GM21367 (cell line): ENCODE measurements at regions not wholly inside any gene's neighbourhood (a gene's known extent, or its start where the extent isn't known, plus 50 kb on each side); places are given as distances from the start of the nearest gene placed in this dataset.

Experiments
- ATAC-seq: cut with Tn5 transposase; IDR thresholded peaks from one replicate; pipeline ENCODE4 v1.9.1; 2021; ENCODE audit not compliant: unreplicated experiment

GRCh38 chr9:4435197-4435596 lies 55.1 kb upstream of the SLC1A1 start:
- no peak for ATAC-seq

- ATAC-seq = no peak
Observed at GRCh38 chr9:4433379-4433778, 56.9 kb upstream of the SLC1A1 start.

- ATAC-seq = no peak
Observed at GRCh38 chr9:4430432-4431261, 59.6 kb upstream of the SLC1A1 start.

- ATAC-seq = no peak
Observed at GRCh38 chr9:4425319-4426045, 64.8 kb upstream of the SLC1A1 start.

GRCh38 chr9:4424891-4425290 lies 65.4 kb upstream of the SLC1A1 start:
- no peak for ATAC-seq

- no peak for ATAC-seq
Observed at GRCh38 chr9:4424038-4424437, 66.2 kb upstream of the SLC1A1 start.

GRCh38 chr9:4423207-4423610 lies 67.1 kb upstream of the SLC1A1 start:
- no peak for ATAC-seq

- ATAC-seq = peak; percentile 69
Observed at GRCh38 chr9:4422495-4422894, 67.8 kb upstream of the SLC1A1 start.

- no peak for ATAC-seq
Observed at GRCh38 chr9:4421847-4422246, 68.4 kb upstream of the SLC1A1 start.

- ATAC-seq = no peak
Observed at GRCh38 chr9:4420351-4420750, 69.9 kb upstream of the SLC1A1 start.

- no peak for ATAC-seq
Observed at GRCh38 chr9:4417578-4418325, 72.5 kb upstream of the SLC1A1 start.

GRCh38 chr9:4416467-4416866 lies 73.8 kb upstream of the SLC1A1 start:
- no peak for ATAC-seq

- ATAC-seq = no peak
Observed at GRCh38 chr9:4415281-4415680, 75.0 kb upstream of the SLC1A1 start.

- no peak for ATAC-seq
Observed at GRCh38 chr9:4413856-4414255, 76.4 kb upstream of the SLC1A1 start.

GRCh38 chr9:4404156-4404555 lies 86.1 kb upstream of the SLC1A1 start:
- ATAC-seq = no peak

- no peak for ATAC-seq
Observed at GRCh38 chr9:4402501-4402900, 87.8 kb upstream of the SLC1A1 start.

- ATAC-seq = no peak
Observed at GRCh38 chr9:4400731-4401130, 89.5 kb upstream of the SLC1A1 start.

- ATAC-seq = no peak
Observed at GRCh38 chr9:4397917-4398316, 92.4 kb upstream of the SLC1A1 start.

- ATAC-seq = no peak
Observed at GRCh38 chr9:4393806-4394523, 94.1 kb upstream of the GLIS3 start.

- no peak for ATAC-seq
Observed at GRCh38 chr9:4389755-4390154, 89.9 kb upstream of the GLIS3 start.

- ATAC-seq = no peak
Observed at GRCh38 chr9:4389003-4389402, 89.1 kb upstream of the GLIS3 start.
